GM18498 (cell line): ENCODE measurements at regions not wholly inside any gene's neighbourhood (a gene's known extent, or its start where the extent isn't known, plus 50 kb on each side); places are given as distances from the start of the nearest gene placed in this dataset.
"Not testable (repeated sequence)": the region's sequence is repeated elsewhere in the genome, so short reads cannot be mapped to it uniquely, and the experiment has no call there.

Source experiments
- ATAC-seq: cut with Tn5 transposase; IDR thresholded peaks from one replicate; pipeline ENCODE4 v1.9.1; 2021; ENCODE audit warnings: mild to moderate bottlenecking, moderate library complexity; ENCODE audit not compliant: unreplicated experiment

DNA sequence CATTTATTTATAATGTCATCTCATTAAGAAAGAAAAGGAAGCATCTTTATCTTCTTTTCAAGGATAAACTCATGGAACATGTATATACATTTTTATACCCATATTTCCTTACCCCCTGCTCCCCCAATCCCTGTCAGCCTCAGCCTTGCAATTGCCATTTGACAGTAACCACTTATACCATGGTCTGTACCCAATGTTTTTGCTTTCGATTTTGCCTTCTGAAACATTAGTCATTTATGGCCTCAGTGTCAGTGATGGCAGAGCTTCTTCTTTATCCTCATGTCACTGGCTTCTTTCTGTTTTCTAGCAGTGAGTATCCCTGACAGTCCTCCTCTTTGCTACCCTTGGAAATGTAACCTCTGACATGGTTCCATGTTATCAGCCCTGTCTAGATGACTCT, 228.4 kb downstream of the SPRY1 start:
- peak; percentile 79 for ATAC-seq

DNA sequence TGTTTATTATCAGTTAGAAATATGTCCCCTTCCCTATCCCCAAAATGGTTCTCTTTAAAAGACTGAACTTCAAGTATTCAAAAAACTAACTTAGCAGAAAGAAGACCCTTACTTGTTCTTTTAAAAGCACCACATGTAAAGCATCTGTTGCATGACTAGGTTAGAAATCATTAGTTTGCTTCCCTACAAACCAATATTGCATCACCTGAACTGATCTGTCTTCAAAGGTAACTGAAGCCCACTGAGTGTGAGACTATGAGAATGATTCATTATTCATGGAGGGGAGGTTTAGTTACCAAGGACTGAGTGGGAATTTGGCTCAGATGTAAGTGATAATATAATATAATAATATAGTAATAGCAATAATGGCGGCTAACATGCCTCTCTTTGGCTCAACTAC, 231.7 kb downstream of the SPRY1 start:
- no peak for ATAC-seq

DNA sequence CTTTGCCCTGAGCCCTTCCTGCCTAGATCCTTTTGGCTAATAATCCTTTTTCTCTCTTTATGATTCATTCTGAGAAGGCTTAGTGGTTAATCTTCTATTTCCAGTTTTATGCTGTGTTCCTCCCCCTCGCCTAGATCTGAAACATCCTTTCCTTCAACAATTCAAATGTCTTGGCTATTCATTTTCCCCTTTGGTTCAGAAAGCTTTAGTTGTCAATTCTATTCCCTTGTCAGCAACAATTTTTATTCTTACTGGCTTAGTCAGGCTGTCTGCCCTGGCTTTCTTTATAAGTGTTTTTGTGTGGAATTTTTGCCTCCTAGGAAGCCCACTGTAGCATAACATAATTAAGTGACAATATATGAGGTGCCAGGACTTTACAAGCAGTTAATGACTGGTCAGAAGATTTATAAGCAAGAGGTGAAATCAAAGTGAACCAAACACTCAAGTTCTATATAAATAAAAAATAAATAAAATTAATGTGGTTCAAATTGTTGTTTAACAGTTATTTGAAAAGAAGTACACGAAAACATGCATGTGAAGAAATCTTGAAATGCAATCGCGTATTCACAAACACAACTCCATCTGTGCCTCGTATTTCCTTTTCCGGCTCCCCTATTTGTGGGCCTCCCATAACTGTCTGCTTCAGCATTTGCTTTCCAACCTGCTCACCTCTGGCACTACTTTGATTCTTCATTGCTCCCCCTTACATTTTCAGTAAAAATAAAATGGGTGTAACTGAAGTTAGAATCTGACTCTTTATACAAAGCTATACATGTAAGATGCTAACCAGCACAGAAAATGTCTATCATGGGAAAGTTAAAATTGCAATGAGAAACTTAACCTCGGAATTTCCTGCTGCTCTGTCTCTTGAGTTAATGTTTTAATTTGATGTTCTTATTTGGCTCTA, 235.4 kb downstream of the SPRY1 start:
- ATAC-seq, result no peak

DNA sequence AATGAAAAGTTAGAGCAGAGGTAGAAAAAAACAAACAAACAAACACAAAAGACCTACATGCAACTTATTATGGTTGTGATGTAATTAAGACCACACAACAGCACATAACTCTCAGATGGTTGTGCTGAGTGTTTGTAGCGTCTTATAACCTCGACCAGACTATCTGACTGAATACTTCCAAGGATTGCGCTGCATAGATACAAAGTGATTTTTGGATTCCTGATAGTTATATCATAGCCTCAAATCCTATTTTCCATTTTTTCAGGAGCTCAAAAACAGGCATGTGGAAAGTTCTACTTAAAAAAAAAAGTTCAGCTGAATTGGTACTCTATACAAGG, 236.1 kb downstream of the SPRY1 start:
- ATAC-seq, result no peak

DNA sequence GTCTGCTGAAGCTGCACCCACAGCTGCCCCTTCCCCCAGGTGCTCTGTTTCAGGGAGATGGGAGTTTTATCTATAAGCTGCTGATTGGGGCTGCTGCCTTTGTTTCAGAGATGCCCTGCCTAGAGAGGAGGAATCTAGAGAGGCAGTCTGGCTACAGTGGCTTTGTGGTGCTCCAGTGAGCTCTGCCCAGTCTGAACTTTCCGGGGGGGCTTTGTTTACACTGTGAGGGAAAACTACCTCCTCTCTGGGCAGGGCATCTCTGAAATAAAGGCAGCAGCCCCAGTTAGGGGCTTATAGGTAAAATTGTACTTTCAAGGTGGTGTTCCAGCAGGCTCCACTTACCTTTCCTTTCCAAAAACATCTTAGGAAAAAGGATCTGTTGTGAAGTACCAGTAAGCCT, 242.2 kb downstream of the SPRY1 start:
- ATAC-seq, result no peak

DNA sequence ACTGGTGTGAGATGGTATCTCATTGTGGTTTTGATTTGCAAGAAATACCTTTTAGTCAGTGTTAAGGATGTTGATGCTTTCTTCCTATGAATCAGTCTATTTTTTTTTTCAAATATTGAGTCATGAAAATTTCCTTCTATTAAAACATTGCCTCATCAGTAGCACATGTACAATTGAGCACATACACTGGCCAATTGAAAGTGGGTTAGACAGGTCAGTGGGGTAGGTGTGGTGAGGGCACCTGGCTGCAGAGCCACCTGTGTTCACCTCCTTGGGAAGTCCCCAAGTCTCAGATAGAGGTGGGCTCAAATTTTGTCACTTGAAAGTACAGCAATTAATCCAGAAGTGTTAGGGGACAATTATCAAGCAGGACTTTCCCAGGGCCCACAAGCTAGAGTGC, 243.7 kb downstream of the SPRY1 start:
- no peak for ATAC-seq

DNA sequence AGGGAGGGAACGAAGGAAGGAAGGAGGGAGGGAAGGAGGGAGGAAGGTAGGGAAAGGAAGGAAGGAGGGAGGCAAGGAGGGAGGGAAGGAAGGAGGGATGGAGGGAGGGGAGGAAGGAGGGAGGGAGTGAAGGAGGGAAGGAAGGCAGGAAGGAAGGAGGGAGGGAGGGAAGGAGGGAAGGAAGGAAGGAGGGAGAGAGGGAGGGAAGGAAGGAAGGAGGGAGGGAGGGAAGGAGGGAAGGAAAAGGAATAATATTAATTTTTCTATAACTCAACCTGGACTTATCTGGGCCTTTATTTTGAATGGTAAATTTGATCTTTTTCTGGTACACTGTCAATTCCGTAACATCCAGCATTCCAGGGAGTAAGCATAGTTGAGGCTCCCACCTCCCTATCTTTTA, 244.2 kb downstream of the SPRY1 start:
- no peak for ATAC-seq

DNA sequence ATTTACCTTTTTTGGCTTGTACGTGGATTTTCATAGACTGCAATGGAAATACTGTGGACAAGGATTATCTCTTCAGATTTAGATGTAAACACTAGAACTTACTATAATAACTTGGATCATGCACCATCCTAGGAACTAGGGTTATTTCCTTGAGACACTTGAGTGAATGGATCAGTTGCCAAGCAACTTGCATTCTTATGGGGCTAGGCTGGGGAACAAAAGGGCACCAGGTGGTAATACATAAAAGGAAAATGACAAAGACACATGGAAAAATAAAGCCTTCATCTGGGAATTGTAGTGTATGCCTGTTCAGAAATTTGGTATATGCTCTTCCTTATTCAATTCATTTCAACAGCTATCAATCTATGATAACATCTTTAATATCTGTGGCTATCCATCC, 247.1 kb downstream of the SPRY1 start:
- no peak for ATAC-seq

DNA sequence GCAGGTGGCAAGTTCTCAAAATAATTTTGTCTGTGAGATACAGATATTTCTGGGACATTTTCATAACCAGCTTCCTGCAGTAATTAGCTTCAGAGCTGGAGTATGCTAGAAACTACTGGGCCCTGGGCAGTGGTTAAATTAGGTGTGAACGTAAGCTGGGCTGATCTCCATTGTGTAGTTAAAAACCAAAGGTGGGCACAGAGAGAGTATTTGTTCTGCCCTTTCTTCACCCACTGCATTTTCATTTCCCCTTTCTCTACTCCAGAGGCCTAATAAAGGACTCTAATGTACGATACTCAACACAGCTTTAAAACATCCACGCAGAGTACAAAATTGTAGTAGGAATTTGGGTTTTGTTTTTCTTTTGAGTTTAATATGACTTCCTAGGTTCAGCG, 252.7 kb downstream of the SPRY1 start:
- ATAC-seq, result peak; percentile 96

DNA sequence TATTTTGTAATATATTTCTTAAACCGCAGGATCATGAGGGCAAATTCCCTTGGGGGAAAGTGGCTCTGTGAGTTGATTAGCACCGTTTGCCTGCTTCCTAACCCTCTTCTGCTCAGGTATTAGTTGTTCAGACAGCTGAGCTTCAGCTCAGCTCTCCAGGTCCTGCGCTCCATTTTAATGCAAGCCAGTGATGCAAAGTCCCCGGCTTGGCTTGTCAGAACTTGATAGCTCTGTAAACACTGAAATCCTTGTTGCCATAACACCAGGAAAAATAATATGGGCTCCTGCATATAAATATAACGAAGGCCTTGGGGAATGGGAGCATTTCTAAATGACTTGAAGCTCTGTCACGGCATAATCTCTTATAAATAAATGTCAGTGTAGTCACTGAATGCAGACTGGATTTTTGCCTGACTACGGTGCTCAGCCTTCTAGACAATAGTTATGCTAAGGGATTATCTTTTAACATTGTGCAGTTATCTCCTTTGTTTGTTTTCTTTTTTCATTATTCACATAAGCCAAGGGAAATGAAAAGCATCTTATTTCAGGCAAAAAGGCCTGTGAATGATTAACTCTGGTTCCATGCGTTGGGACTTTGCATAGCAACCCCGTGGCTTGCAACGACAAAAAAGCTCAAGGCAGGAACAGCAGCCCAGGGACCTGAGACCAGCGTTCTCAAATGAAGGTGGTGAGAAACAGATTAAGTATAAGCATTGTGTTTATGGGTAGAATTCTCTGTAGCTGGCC, 253.2 kb downstream of the SPRY1 start:
- ATAC-seq, result peak; percentile 50

DNA sequence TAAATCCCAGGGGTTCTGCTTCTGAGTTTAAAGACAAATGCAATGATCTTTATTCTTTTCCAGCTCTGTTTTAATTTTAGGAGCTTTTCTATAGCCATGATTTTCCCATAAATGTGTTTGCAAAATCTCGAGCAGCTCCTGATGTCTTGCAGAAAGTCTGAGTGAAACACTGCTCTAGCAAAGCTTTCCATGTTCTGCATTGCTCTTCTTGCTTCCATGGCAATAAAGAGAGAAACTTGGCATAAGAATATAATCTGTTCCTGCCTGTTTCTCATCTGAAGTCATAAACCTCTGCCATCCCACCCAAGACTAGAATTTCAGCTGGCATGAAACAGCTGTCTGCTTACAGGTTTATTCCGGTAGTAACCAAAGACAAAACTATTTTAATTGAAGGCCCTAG, 254.5 kb downstream of the SPRY1 start:
- ATAC-seq, result no peak

DNA sequence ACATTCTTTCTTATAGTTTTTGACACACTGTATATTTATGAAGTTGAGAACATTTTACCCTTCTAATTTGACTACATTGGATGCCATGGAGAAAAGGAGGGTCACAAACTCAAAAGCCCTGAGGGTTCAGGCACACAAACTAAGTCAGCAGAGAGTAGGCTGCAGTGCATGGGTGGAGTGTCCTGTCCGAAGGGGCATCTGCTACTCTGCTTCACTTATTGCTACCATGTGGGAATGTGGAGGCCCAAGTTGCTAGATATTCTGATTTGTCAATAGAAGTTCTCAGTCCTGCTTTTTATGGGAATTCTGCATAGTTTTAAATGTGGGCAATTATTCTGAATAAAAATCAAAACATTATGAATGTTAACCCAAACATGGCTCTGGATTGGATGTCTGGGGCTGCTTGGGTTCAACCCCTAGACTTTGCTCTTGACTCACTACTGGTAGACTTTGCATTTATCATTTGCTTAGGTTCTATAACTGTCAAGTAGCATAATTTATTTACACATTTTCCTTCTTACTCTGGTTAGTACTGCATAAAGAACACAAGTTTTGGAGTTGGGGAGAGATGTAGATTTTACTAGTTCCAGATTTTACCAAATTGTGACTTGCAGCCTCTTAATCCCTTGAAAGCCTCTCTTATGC, 255.1 kb downstream of the SPRY1 start:
- ATAC-seq, result no peak

DNA sequence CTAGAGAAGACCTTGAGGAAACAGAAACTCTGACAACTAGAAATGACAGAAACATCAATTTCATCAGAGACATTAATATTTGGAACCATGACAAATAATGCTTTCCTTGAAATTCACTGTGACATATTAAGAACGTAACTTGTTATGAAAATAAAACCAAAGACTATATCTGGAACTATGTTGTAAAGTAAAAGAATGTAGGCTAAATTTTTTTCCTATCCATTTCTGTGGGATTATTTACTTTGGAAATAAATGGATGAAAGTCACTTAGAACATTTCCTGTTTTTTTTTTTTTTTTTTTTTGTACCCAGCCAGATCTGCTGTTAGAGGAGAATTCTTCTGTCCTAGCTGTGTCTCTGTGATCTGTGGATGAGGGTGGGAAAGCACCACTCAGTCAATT, 255.9 kb downstream of the SPRY1 start:
- no peak for ATAC-seq

DNA sequence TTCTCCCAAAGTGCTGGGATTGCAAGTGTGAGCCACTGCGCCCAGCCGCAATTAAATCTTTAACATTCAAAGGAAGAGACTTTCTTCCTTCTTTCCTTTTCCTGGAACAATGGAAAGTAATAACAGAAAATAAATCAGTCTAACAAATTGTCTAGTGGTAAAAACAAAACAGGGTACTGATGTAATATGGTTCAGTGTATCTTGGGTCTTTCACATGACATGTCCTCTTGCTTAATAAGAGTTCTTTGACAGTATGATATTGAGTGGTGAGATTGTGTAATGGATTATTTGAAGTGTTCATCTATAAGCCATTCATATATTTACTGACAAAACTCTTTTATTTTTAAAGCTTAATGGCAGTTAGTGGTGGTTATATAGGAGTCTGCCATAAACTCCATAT, 256.6 kb downstream of the SPRY1 start:
- no peak for ATAC-seq

DNA sequence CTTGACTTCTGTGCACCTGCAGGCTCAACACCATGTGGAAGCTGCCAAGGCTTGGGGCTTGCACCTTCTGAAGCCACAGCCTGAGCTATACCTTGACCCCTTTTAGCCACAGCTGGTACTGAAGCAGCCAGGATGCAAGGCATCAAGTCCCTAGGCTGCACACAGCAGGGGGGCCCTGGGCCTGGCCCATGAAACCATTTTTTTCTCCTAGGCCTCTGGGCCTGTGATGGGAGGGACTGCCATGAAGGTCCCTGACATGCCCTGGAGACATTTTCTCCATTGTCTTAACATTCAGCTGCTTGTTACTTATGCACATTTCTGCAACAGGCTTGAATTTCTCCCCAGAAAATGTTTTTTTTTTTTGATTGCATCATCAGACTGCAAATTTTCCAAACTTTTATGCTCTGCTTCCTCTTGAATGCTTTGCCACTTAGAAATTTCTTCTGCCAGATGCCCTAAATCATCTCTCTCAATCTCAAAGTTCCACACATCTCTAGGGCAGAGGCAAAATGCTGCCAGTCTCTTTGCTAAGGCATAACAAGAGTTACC, 260.2 kb downstream of the SPRY1 start:
- ATAC-seq, result not testable (repeated sequence)

DNA sequence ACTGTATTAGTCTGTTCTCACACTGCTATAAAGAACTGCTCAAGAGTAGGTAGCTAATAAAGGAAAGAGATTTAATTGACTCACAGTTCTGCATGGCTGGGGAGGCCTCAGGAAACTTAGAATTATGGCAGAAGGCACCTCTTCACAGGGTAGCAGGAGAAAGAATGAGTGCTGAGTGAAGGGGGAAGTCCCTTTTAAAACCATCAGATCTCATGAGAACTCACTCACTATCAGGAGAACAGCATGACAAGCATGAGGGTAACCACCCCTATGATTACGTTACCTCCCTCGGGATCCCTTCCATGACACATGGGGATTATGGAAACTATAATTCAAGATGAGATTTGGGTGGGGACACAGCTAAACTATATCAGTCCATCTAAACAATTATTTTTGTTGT, 261.0 kb downstream of the SPRY1 start:
- not testable (repeated sequence) for ATAC-seq

DNA sequence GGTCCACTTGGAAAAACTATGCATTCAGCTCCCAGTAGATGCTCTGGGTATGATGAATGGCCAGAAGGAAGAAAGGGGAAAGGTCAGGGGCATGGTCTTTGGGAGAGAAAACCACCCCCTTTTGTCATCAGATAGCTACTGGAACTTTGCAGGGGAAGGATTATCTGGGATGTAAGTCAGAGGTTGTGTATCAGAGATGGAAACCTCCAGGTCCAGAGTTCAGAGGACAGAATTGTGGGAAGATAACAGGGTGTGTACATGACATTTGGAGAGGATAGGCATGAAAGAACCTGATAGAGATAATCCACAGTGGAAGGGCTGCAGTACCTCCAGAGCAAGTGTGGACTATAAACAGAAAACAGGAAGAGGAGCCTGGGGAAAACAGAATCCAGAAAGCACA, 262.7 kb downstream of the SPRY1 start:
- ATAC-seq, result no peak

DNA sequence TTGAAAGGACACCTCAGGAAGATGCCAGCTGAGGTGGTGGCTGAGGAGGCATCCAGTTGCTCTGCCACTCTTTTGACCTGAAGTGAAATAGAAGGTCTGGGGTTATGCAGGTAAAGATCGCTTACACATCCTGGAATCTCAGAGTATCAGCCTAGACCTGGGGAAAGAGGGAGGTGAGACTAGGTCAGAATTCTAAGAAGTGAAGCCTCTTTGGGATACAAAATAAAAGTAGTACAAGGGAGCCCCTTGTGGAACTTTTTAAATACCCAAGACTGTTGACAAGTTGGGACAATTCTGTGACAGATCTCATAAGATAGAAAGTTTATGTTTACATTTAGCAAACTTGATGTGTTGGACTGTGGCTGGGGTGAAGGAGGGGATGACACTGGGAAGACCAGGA, 263.1 kb downstream of the SPRY1 start:
- ATAC-seq, result peak; percentile 77

DNA sequence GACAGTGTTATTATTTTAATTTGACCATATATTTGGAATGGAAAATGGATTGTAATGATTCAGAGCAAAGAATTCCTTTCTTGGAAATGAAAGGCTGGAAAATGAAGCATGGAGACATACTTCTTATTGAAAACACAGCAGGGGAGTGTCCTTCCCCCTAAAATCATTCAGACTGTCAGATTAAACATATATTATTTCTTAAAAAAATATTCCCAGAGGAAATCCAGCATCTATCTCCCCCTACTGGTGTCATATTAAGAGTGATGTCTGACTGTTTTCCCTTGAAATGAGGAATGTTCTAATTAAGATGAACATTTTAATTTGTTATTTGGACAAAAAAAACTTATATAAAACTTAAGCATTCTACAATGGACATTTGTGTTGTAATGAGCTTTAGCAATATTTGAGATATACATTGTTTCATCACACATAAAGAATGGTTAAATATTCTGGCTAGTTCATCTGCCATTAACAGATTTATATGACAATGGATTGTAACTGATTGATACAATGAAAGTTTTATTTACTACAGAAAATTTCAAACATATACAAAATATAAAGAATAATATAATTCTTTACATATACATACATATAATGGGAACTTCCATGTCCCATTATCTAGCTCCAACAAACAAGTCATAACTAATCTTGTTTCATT, 264.6 kb downstream of the SPRY1 start:
- ATAC-seq, result no peak

DNA sequence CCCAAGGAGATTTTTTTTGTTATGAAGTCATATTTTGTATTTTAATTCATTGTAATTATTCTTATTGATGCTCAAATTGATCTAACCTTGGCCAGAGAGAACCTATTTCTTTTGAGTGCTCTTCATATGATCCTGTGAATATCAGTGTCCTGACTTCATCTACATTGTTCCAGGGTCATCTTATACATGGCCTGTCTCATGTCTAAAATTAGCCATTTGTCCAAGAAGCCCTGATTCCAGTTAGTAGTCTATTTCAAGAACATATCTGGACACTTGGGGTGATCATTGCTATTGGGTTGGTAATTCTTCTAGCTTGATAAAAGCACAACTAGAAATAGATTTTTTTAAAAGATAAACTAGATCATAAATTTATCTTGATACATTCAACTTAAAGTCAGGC, 266.2 kb downstream of the SPRY1 start:
- ATAC-seq, result no peak

DNA sequence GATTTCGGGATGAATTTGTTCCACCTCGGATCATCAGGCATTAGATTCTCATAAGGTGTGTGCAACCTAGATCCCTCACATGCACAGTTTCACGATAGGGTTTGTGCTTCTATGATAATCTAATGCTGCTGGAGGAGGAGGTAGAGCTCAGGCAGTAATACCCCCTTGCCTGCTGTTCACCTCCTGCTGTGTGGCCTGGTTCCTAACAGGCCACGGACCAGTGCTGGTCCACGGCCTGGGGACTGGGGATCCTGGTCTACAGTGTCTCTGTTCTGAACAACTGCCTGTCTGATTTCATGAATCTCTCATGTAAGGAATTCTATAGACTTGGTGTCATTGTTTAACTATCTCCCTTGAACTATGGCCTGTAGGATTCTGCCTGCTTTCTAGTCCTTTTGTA, 269.9 kb downstream of the SPRY1 start:
- no peak for ATAC-seq
